ENCODE measurements at regions not wholly inside any gene's neighbourhood (a gene's known extent, or its start where the extent isn't known, plus 50 kb on each side); places are given as distances from the start of the nearest gene placed in this dataset.

DNA sequence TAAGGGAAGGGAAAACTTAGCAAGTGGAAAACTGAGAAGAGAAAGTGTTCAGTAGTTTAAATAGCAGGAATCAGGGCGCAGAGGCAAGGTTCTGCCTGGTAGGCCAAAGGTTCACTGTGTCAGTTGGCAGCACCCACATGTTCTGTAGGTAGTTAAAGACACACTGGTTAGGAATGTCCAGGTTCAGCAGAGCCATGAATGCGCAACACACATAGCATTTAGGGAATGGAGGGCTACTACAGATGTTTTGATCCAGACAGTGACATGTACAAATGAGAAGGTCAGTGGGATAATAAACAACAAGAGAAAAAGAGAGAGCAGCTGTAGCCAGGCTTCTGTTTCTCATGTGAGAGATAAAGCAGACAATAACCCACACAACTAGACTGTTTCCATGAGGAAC is 56.2 kb upstream of the ARHGAP42 start:
- Histone ChIP-seq H3K36me3 (ENCODE audit: control insufficient read depth in 2 of 2, insufficient read depth in 2 of 2, low read length in 2 of 2) (no peaks in the 10 kb centered on the region), H3K4me3 (ENCODE audit: low read length in 2 of 2) (no peak overlapping the region), H3K9ac (ENCODE audit: low read depth in 1 of 2, low read length in 2 of 2) (no peak overlapping the region), H3K27me3 (ENCODE audit: control insufficient read depth in 2 of 2, insufficient read depth in 2 of 2, low read length in 2 of 2) (no peaks in the 10 kb centered on the region), H3K9me3 (ENCODE audit: control insufficient read depth in 2 of 2, low read length in 2 of 2) (no peaks in the 10 kb centered on the region), H3K4me1 (ENCODE audit: control insufficient read depth in 2 of 2, insufficient read depth in 2 of 2, low read length in 2 of 2) (peaks cover 7 to 14% of the 10 kb centered on the region in 2 donors), H3K27ac (ENCODE audit: low read depth in 2 of 2, low read length in 2 of 2) (peak overlapping the region in 1 of 2 donors; percentile 9)

DNA sequence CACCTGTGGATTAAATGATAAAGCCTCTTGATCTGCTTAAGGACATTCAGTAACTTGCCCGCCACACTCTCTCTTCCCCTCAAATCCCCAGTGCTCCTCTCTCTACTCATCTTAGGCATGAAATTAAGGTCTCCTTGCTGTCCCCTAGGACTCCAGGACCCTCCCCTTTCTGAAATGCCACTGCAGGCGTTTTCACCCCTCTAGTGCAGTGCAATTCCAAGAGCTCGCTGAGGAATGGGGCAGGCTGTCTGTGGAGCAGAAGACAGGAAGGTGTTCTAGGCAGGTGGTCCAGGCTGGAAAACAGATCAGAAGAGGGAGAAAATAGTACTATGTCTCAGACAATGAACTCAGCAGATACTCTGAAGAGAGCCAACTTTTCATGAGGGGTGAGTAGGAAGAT is 55.8 kb upstream of the ARHGAP42 start:
- Histone ChIP-seq H3K9me3 (ENCODE audit: control insufficient read depth in 2 of 2, low read length in 2 of 2) (no peaks in the 10 kb centered on the region), H3K36me3 (ENCODE audit: control insufficient read depth in 2 of 2, insufficient read depth in 2 of 2, low read length in 2 of 2) (no peaks in the 10 kb centered on the region), H3K4me3 (ENCODE audit: low read length in 2 of 2) (no peak overlapping the region), H3K27ac (ENCODE audit: low read depth in 2 of 2, low read length in 2 of 2) (peak overlapping the region in 1 of 2 donors; percentile 9), H3K4me1 (ENCODE audit: control insufficient read depth in 2 of 2, insufficient read depth in 2 of 2, low read length in 2 of 2) (peaks cover 7 to 14% of the 10 kb centered on the region in 2 donors), H3K27me3 (ENCODE audit: control insufficient read depth in 2 of 2, insufficient read depth in 2 of 2, low read length in 2 of 2) (no peaks in the 10 kb centered on the region), H3K9ac (ENCODE audit: low read depth in 1 of 2, low read length in 2 of 2) (no peak overlapping the region)

DNA sequence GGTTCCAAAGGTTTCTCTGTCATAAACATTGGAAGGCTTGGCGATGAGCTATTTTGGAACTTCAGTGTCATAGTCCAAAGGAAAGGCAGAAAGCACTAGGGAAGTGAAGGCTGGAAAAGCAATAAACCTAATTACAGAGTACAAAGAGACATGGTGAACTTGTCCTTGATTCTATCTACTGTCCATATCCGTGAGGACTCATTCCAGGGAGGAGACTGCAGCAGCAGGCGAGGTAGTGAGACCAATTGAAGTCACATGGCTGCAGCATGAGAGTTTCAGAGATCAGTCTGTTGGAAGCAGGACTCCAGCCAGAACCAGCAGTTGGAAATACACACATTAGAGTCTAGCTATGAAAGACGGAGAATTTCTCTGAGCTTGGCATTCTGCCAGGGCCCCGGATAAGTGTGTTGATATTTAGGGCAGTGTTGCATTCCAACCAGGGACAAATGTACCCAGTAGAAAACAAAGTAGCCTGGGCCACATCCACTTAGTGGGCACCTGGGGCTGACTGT is 54.1 kb upstream of the ARHGAP42 start:
- Histone ChIP-seq H3K4me3 (ENCODE audit: low read length in 2 of 2) (no peak overlapping the region), H3K27ac (ENCODE audit: low read depth in 2 of 2, low read length in 2 of 2) (peak overlapping the region; percentile 25 to 54), H3K4me1 (ENCODE audit: control insufficient read depth in 2 of 2, insufficient read depth in 2 of 2, low read length in 2 of 2) (peaks cover 7 to 14% of the 10 kb centered on the region in 2 donors), H3K27me3 (ENCODE audit: control insufficient read depth in 2 of 2, insufficient read depth in 2 of 2, low read length in 2 of 2) (no peaks in the 10 kb centered on the region), H3K9me3 (ENCODE audit: control insufficient read depth in 2 of 2, low read length in 2 of 2) (no peaks in the 10 kb centered on the region), H3K9ac (ENCODE audit: low read depth in 1 of 2, low read length in 2 of 2) (no peak overlapping the region), H3K36me3 (ENCODE audit: control insufficient read depth in 2 of 2, insufficient read depth in 2 of 2, low read length in 2 of 2) (no peaks in the 10 kb centered on the region)

GRCh38 chr11:100635194-100635593 is 51.9 kb upstream of the ARHGAP42 start:
- Histone ChIP-seq H3K27ac (ENCODE audit: low read depth in 2 of 2, low read length in 2 of 2) (no peak overlapping the region), H3K27me3 (ENCODE audit: control insufficient read depth in 2 of 2, insufficient read depth in 2 of 2, low read length in 2 of 2) (no peaks in the 10 kb centered on the region), H3K9me3 (ENCODE audit: control insufficient read depth in 2 of 2, low read length in 2 of 2) (no peaks in the 10 kb centered on the region), H3K4me1 (ENCODE audit: control insufficient read depth in 2 of 2, insufficient read depth in 2 of 2, low read length in 2 of 2) (peaks cover 7 to 14% of the 10 kb centered on the region in 2 donors), H3K36me3 (ENCODE audit: control insufficient read depth in 2 of 2, insufficient read depth in 2 of 2, low read length in 2 of 2) (no peaks in the 10 kb centered on the region), H3K9ac (ENCODE audit: low read depth in 1 of 2, low read length in 2 of 2) (no peak overlapping the region), H3K4me3 (ENCODE audit: low read length in 2 of 2) (no peak overlapping the region)

- H3K27me3 ChIP-seq (ENCODE audit: control insufficient read depth in 2 of 2, insufficient read depth in 2 of 2, low read length in 2 of 2): no peaks in the 10 kb centered on the region
- H3K9ac ChIP-seq (ENCODE audit: low read depth in 1 of 2, low read length in 2 of 2): no peak overlapping the region
Measured at GRCh38 chr11:100636536-100636935, 50.6 kb upstream of the ARHGAP42 start.

More at GRCh38 chr11:100636536-100636935, 50.6 kb upstream of the ARHGAP42 start:
- Histone ChIP-seq H3K9me3 (ENCODE audit: control insufficient read depth in 2 of 2, low read length in 2 of 2) (no peaks in the 10 kb centered on the region), H3K4me3 (ENCODE audit: low read length in 2 of 2) (no peak overlapping the region), H3K4me1 (ENCODE audit: control insufficient read depth in 2 of 2, insufficient read depth in 2 of 2, low read length in 2 of 2) (peaks cover 4 to 9% of the 10 kb centered on the region in 2 donors), H3K27ac (ENCODE audit: low read depth in 2 of 2, low read length in 2 of 2) (no peak overlapping the region), H3K36me3 (ENCODE audit: control insufficient read depth in 2 of 2, insufficient read depth in 2 of 2, low read length in 2 of 2) (no peaks in the 10 kb centered on the region)
